A673 (cell line): ENCODE measurements at regions not wholly inside any gene's neighbourhood (a gene's known extent, or its start where the extent isn't known, plus 50 kb on each side); places are given as distances from the start of the nearest gene placed in this dataset.

Experiments used
- BruUV-seq: library from RNA; stranded (reverse); fragments of 400-500 nt; replicated peaks from 2 replicates; lab custom pipeline; 2021; lab: Mats Ljungman, UMichigan
- CTCF ChIA-PET: fragments of 300-600 bp; sonication (Branson Sonifier 250); formaldehyde crosslinking; loops from one replicate; lab custom pipeline; 2022; ENCODE audit warnings: antibody characterized with exemption; lab: Charles Lee
- POLR2A ChIA-PET: fragments of 300-600 bp; sonication (Branson Sonifier 250); formaldehyde crosslinking; loops from one replicate; lab custom pipeline; 2022; ENCODE audit warnings: antibody characterized with exemption; ENCODE audit not compliant: low non-redundant PET; lab: Charles Lee
- DNase-seq: peaks from one replicate; pipeline ENCODE4 v3.0.0-alpha.2; 2015; ENCODE audit warnings: low spot score
- H3K27ac ChIP-seq: fragments of 200-600 bp; sonication (generic); 2 replicates; pipeline ENCODE4 v1.5.1; 2016; ENCODE audit warnings: mixed run types, low read depth, mild to moderate bottlenecking, mixed read lengths, antibody characterized with exemption, low read length; ENCODE audit not compliant: poor library complexity, severe bottlenecking
- H3K27me3 ChIP-seq: fragments of 200-600 bp; sonication (generic); replicated peaks from 2 replicates; pipeline ENCODE4 v1.6.1; 2017; ENCODE audit warnings: mixed run types, low read depth, mild to moderate bottlenecking, mixed read lengths, antibody characterized with exemption, low read length; ENCODE audit not compliant: insufficient read depth, poor library complexity
- H3K36me3 ChIP-seq: fragments of 200-600 bp; sonication (generic); 2 replicates; pipeline ENCODE4 v1.6.1; 2016; ENCODE audit warnings: mixed run types, mild to moderate bottlenecking, mixed read lengths, antibody characterized with exemption, low read length; ENCODE audit not compliant: insufficient read depth, poor library complexity, severe bottlenecking
- H3K4me1 ChIP-seq: fragments of 200-600 bp; sonication (generic); 2 replicates; pipeline ENCODE4 v1.6.1; 2017; ENCODE audit warnings: mixed run types, mild to moderate bottlenecking, mixed read lengths, antibody characterized with exemption, low read length; ENCODE audit not compliant: insufficient read depth, poor library complexity, severe bottlenecking
- H3K4me3 ChIP-seq: fragments of 200-600 bp; sonication (generic); 2 replicates; pipeline ENCODE4 v1.5.1; 2016; ENCODE audit warnings: low read depth, mixed run types, mild to moderate bottlenecking, mixed read lengths, low read length; ENCODE audit not compliant: poor library complexity, severe bottlenecking
- H3K9me3 ChIP-seq: fragments of 200-600 bp; sonication (generic); 2 replicates; pipeline ENCODE4 v1.6.1; 2016; ENCODE audit warnings: mixed run types, low read depth, mild to moderate bottlenecking, mixed read lengths, antibody characterized with exemption, low read length; ENCODE audit not compliant: poor library complexity, severe bottlenecking
- EZH2 ChIP-seq: fragments of 200-600 bp; sonication (generic); IDR thresholded peaks from 2 replicates; pipeline ENCODE4 v1.6.1; 2017; ENCODE audit warnings: borderline replicate concordance, low read depth, mild to moderate bottlenecking, mixed read lengths, antibody characterized with exemption, low read length; ENCODE audit not compliant: poor library complexity, severe bottlenecking
- intact Hi-C: fragments of 100-400 bp; cut with micrococcal nuclease; formaldehyde crosslinking; loops from one replicate; pipeline ENCODE4 v1.10.0; 2022; ENCODE audit not compliant: unreplicated experiment
- TF ChIP-seq, protein P1 (sequence below): fragments of 300-800, 200-600 bp; sonication (generic); conservative IDR thresholded peaks from 2 replicates; pipeline ENCODE4 v1.5.1; 2017; ENCODE audit warnings: low read depth, mild to moderate bottlenecking, antibody characterized with exemption, low read length, moderate library complexity, mixed read lengths

DNA sequence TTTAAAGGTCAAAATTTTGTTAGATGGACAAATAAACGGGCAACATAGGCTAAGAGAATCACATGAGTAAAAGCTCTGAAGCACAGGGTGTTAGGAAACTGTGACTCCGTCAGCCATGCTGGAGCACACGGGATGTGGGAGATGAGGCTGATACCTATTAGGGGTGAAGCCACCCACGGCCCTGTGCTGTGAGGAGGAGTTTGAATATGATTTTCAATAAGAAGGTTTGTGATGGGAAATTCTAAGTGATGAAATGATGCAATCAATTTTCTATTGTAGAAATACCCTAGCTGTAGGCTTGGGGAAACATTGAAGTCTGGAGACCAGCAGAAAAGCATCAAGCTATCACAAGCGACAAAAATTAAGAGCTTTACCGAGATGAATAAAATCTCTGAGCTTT is 431.3 kb downstream of the CMPK2 start:
- no peak for DNase-seq
- Histone ChIP-seq H3K4me1 (no peaks in the 10 kb centered on the region), H3K9me3 (no peaks in the 10 kb centered on the region), H3K27me3 (no peaks in the 10 kb centered on the region), H3K27ac (no peak overlapping the region), H3K36me3 (no peaks in the 10 kb centered on the region), H3K4me3 (no peak overlapping the region)
- intact Hi-C loops: no loop called here
- ChIA-PET POLR2A (no interaction called here), CTCF (no interaction called here)
- TF ChIP-seq, protein P1, sequence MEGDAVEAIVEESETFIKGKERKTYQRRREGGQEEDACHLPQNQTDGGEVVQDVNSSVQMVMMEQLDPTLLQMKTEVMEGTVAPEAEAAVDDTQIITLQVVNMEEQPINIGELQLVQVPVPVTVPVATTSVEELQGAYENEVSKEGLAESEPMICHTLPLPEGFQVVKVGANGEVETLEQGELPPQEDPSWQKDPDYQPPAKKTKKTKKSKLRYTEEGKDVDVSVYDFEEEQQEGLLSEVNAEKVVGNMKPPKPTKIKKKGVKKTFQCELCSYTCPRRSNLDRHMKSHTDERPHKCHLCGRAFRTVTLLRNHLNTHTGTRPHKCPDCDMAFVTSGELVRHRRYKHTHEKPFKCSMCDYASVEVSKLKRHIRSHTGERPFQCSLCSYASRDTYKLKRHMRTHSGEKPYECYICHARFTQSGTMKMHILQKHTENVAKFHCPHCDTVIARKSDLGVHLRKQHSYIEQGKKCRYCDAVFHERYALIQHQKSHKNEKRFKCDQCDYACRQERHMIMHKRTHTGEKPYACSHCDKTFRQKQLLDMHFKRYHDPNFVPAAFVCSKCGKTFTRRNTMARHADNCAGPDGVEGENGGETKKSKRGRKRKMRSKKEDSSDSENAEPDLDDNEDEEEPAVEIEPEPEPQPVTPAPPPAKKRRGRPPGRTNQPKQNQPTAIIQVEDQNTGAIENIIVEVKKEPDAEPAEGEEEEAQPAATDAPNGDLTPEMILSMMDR: no peak
- no peak for TF ChIP-seq EZH2
- BruUV-seq: no TSS peak

- no peak for DNase-seq
- BruUV-seq: no TSS peak
Measured at GRCh38 chr2:6441800-6442199, 423.9 kb downstream of the CMPK2 start.

DNA sequence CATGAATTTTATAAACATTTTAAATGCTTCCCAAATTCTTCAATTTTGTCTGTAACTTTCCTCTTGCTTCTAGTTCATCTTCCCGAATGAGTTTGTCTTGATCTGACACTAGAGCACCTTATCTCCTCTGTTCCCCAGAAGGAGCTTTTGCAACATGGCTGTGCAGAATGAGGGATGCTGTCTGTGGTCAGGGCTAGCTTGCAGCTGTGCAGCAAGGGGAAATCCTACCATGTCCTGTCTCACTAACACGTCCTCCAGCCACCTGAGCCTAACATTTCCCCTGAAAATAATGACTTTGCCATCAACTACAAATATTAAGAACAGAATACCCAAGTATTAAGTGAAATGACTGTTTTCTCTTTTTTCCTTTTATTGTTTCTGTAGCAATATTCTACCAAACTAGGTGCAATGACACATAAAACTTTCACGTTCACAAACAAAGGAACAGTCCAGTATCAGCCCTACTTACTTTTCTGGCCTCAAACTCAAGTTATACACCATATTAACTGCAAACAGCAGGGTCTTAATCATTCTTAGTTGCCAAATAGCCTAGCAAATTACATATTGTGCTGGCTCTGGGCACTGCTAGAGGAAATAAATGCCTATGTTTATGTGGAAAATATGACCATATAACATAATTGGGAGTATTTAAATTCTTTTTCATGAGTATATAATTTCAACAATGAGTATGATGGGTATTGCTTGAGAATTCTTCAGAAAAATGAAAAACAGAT is 423.3 kb downstream of the CMPK2 start:
- Histone ChIP-seq H3K4me1 (no peaks in the 10 kb centered on the region), H3K27me3 (no peaks in the 10 kb centered on the region), H3K27ac (no peak overlapping the region), H3K4me3 (no peak overlapping the region), H3K9me3 (no peaks in the 10 kb centered on the region), H3K36me3 (no peaks in the 10 kb centered on the region)
- no TSS peak for BruUV-seq
- TF ChIP-seq EZH2: no peak
- TF ChIP-seq, protein P1: no peak
- no peak for DNase-seq
- CTCF ChIA-PET: no interaction called here
- intact Hi-C loops: no loop called here
- POLR2A ChIA-PET: no interaction called here

More at GRCh38 chr2:6441800-6442199, 423.9 kb downstream of the CMPK2 start:
- no peaks in the 10 kb centered on the region for H3K36me3 ChIP-seq
- no peaks in the 10 kb centered on the region for H3K4me1 ChIP-seq
- CTCF ChIA-PET: no interaction called here
- no peak overlapping the region for H3K27ac ChIP-seq
- intact Hi-C loops: no loop called here
- POLR2A ChIA-PET: no interaction called here
- no peaks in the 10 kb centered on the region for H3K9me3 ChIP-seq
- H3K27me3 ChIP-seq: no peaks in the 10 kb centered on the region
- TF ChIP-seq EZH2: no peak
- TF ChIP-seq, protein P1: no peak
- no peak overlapping the region for H3K4me3 ChIP-seq
